ENCODE measurements at regions not wholly inside any gene's neighbourhood (a gene's known extent, or its start where the extent isn't known, plus 50 kb on each side); places are given as distances from the start of the nearest gene placed in this dataset.

DNA sequence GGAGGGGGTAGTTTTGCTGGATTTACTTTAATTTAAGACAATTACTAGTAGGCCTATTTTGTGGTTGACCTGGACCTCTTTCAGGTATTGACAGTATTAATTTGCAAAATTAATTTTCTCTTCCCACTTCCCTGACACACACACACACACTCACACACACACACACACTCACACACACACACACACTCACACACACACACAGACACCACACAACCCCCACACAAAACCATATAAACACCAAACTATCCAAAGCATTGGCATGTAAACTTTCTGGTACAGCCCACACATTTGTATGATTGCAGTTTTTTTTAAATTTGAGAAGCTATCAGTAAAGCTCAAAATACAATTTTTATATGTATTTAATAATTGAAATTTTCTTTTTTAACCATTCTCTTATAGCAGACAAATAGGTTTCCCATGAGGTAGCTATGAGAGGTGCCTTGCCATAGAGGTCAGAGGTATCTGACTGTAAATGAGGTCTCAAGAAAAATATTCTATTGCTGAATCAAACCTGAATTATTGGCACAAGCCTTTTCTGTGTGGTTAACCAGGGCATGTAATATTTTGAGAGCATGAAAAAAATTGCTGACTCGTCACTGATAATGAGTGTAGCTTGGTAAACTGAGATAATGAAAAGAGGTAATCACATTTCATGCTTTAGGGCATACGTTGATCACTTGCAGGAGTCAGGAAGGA lies 306.5 kb downstream of the GATA3 start:
- TF ChIP-seq GATA2 (IDR thresholded peaks at IDR 0.05; ENCODE audit: low read depth, low read length) (no peak), GATA3 (IDR thresholded peaks at IDR 0.05; ENCODE audit: low read depth, low read length) (no peak)

- TF ChIP-seq GATA2 (IDR thresholded peaks at IDR 0.05; ENCODE audit: low read depth, low read length): no peak
- TF ChIP-seq GATA3 (IDR thresholded peaks at IDR 0.05; ENCODE audit: low read depth, low read length): no peak
These were observed 307.0 kb downstream of the GATA3 start for GRCh38 chr10:8361510-8361844.

GRCh38 chr10:8365935-8366911 lies 311.7 kb downstream of the GATA3 start:
- TF ChIP-seq GATA2 (IDR thresholded peaks at IDR 0.05; ENCODE audit: low read depth, low read length) (no peak), GATA3 (IDR thresholded peaks at IDR 0.05; ENCODE audit: low read depth, low read length) (no peak)

DNA sequence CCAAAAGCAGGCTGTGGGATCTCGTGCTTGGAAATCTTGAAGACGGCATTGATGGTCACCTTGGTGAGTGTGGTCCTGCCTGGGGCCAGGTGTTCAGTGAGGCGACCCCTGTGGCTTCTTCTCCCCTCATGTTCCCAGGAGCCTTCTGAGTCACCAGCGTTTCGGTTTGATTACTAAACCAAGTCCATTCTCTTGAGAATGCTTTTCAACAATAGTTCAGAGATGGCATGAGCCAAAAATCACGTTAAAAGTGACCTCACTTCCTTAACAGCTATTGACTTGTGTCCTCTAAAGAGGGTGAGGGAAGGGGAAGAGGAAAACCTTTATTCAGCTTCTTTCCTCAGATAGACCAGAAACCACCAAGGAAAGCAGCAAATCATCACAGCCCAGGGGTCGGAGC lies 315.2 kb downstream of the GATA3 start:
- no peak for TF ChIP-seq GATA2 (IDR thresholded peaks at IDR 0.05; ENCODE audit: low read depth, low read length)
- no peak for TF ChIP-seq GATA3 (IDR thresholded peaks at IDR 0.05; ENCODE audit: low read depth, low read length)

DNA sequence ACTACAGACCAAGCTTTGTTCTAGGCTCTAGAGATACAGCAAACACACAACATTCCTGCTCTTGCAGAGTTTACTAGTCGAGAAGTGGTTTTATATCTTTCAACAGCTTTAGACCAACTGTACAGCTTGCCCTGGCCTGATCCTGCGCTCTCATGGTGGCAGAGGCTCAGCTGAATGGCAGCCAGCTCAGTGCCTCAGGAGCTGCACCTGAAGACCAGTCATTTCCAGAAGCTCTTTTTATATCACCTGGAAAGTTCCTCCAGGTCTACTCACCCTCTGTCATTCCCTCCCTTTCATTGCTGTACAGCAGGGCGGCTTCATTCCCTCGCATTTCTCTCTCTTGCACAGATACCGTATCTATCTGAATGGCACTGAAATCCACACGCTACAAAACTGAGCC lies 319.8 kb downstream of the GATA3 start:
- TF ChIP-seq GATA3 (IDR thresholded peaks at IDR 0.05; ENCODE audit: low read depth, low read length): no peak
- TF ChIP-seq GATA2 (IDR thresholded peaks at IDR 0.05; ENCODE audit: low read depth, low read length): no peak

DNA sequence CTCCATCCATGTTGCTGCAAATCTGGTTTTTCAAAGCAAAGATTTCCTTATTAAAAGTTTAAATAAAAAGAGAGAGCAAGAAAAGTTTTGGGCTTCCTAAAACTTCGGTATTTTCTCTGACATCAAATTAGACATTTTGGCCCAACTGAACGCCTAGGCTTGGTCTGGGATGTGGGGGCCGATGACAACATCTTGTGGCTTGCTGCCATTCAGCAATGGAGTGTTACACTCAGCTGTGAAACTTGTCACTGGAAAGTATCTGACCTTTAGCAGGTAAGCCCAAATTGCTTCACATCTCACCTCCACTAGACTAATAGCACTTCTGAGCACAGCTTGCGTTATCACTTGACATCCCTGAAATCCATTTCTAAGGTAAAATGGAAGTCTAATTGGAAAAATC lies 320.6 kb downstream of the GATA3 start:
- TF ChIP-seq GATA2 (IDR thresholded peaks at IDR 0.05; ENCODE audit: low read depth, low read length) (no peak), GATA3 (IDR thresholded peaks at IDR 0.05; ENCODE audit: low read depth, low read length) (no peak)

GRCh38 chr10:8378198-8378983 lies 323.9 kb downstream of the GATA3 start:
- TF ChIP-seq GATA3 (IDR thresholded peaks at IDR 0.05; ENCODE audit: low read depth, low read length): no peak
- TF ChIP-seq GATA2 (IDR thresholded peaks at IDR 0.05; ENCODE audit: low read depth, low read length): no peak

DNA sequence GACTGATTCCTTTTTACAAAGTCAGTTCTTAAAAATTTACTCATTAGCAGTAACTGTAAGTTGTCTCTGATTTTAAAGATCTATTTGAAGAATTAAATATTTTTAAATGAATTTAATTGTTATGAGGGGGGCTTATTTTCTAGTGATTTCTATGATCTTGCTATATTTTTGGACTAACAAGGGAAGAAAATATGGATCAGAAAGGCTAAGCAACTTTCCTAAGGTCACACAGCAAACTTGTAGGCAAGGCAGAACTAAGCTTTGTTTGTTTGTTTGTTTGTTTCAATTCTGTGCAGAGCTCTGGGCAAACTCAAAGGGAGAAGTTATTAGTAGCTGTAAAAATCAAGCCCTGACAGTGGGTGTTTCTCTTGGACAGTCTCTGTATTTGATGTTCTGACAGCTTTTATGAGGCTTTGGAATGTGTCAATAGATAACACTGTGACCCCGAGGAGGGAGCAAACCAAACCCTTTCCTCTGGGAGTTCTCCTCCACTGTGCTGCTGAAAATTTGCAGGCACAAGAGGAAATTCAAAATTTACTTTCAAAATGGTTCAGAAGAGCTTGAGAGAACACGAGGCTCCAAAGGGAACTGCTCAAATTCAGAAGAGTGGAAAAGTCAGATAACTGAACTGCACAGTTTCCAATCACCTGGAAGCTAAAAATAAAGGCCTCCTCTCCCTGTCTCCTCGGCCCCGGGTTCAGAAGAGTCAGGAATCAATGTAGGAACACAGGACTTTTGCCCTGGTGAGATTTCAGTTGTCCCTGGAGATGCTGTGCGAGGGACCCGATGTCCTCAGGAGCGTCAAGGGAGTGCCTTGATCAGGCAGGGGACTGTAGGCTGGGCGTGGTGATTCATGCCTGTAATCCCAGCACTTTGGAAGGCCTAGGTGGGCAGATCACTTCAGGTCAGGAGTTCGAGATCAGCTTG lies 325.7 kb downstream of the GATA3 start:
- TF ChIP-seq GATA2 (IDR thresholded peaks at IDR 0.05; ENCODE audit: low read depth, low read length): no peak
- no peak for TF ChIP-seq GATA3 (IDR thresholded peaks at IDR 0.05; ENCODE audit: low read depth, low read length)

DNA sequence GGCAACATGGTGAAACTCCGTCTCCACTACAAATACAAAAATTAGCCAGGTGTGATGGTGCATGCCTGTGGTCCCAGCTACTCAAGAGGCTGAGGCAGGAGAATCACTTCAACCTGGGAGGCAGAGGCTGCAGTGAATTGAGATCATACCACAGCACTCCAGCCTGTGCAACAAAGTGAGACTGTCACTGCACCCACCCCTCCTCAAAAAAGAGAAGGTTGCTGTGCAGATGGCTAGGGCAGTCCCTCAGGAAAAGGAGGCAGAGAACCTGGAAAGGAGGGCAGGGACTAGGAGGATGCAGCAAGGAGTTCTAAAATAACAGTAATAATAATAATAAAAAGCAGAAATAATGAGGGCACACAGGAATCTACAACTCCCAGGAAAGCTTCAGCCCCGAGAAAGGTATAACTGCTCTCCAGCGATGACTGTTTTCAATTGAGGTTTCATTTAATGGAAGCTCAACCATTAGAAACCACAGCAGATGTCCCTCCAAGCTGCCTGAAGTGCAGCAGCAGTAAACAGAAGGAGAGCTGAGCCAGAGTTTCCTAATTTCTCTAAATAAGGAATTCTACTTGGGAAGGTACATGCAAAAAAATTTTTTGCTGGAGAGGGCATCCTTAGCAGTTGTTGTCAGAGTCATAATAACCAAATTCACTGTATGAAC lies 326.5 kb downstream of the GATA3 start:
- TF ChIP-seq GATA2 (IDR thresholded peaks at IDR 0.05; ENCODE audit: low read depth, low read length): no peak
- no peak for TF ChIP-seq GATA3 (IDR thresholded peaks at IDR 0.05; ENCODE audit: low read depth, low read length)

DNA sequence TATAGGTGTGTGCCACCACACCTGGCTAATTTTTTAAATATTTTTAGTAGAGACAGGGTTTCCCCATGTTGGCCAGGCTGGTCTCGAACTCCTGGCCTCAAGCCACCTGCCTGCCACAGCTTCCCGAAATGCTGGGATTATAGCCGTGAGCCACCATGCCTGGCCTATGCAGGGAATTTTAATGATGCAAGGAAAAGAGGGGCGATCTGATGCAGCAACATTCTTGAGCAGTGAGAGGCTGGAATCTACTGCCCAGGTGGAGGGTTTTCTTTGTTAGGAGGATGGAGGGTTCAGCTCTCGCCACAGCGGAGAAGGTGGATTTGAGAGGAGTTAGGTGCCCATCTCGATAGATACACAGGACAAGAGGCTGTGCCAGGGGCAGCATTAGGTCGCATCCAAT lies 332.3 kb downstream of the GATA3 start:
- TF ChIP-seq GATA3 (IDR thresholded peaks at IDR 0.05; ENCODE audit: low read depth, low read length) (no peak), GATA2 (IDR thresholded peaks at IDR 0.05; ENCODE audit: low read depth, low read length) (no peak)

GRCh38 chr10:8389630-8390029 lies 335.1 kb downstream of the GATA3 start:
- TF ChIP-seq GATA2 (IDR thresholded peaks at IDR 0.05; ENCODE audit: low read depth, low read length) (no peak), GATA3 (IDR thresholded peaks at IDR 0.05; ENCODE audit: low read depth, low read length) (no peak)

- TF ChIP-seq GATA2 (IDR thresholded peaks at IDR 0.05; ENCODE audit: low read depth, low read length) (no peak), GATA3 (IDR thresholded peaks at IDR 0.05; ENCODE audit: low read depth, low read length) (no peak)
These were observed 337.7 kb downstream of the GATA3 start for GRCh38 chr10:8392216-8392615.

- TF ChIP-seq GATA2 (IDR thresholded peaks at IDR 0.05; ENCODE audit: low read depth, low read length) (no peak), GATA3 (IDR thresholded peaks at IDR 0.05; ENCODE audit: low read depth, low read length) (no peak)
These were observed 339.0 kb downstream of the GATA3 start for GRCh38 chr10:8393531-8393930.

All from SH-SY5Y (cell line).